Tibial nerve (tissue), 4 donors: ENCODE measurements at regions not wholly inside any gene's neighbourhood (a gene's known extent, or its start where the extent isn't known, plus 50 kb on each side); places are given as distances from the start of the nearest gene placed in this dataset.
"Not testable (repeated sequence)": the region's sequence is repeated elsewhere in the genome, so short reads cannot be mapped to it uniquely, and the experiment has no call there.

Experiments used
- DNase-seq, 2 donors: peaks; one replicate each; pipeline ENCODE4 v3.0.0-alpha.2; 2019; ENCODE audit warnings: low spot score in 2 of 2
- H3K27ac ChIP-seq, 4 donors: fragments of 200-600 bp; sonication (generic) in 3 of 4; one replicate each; pipeline ENCODE4 v1.5.1; 2017 to 2019; ENCODE audit warnings: mild to moderate bottlenecking in 1 of 4
- H3K27me3 ChIP-seq, 2 donors: fragments of 200-600 bp; sonication (generic) in 1 of 2; one replicate each; pipeline versions ENCODE4 v1.5.1 to v1.6.0; 2017 to 2019
- H3K36me3 ChIP-seq, 3 donors: fragments of 200-600 bp; sonication (generic); one replicate each; pipeline ENCODE4 v1.5.1; 2018 to 2019
- H3K4me1 ChIP-seq, 4 donors: fragments of 200-600 bp; sonication (generic) in 3 of 4; one replicate each; pipeline ENCODE4 v1.5.1; 2017 to 2019
- H3K4me3 ChIP-seq, 4 donors: fragments of 200-600 bp; sonication (generic) in 3 of 4; one replicate each; pipeline ENCODE4 v1.5.1; 2017 to 2019; ENCODE audit warnings: mild to moderate bottlenecking in 1 of 4, moderate library complexity in 1 of 4
- H3K9me3 ChIP-seq, 4 donors: fragments of 200-600 bp; sonication (generic) in 3 of 4; one replicate each; pipeline ENCODE4 v1.5.1; 2017 to 2019
- CTCF ChIP-seq, 5 experiments: fragments of 200-600 bp in 3 of 5; fragments of 450-650 bp in 2 of 5; sonication (generic) in 3 of 5; IDR thresholded peaks; one replicate each; pipeline ENCODE4 v1.5.1; 2016 to 2019; ENCODE audit warnings: antibody characterized with exemption in 5 of 5, mild to moderate bottlenecking in 3 of 5, moderate library complexity in 2 of 5
- EP300 ChIP-seq, 2 donors: sonication (generic); formaldehyde crosslinking; IDR thresholded peaks; one replicate each; pipeline ENCODE4 v1.6.1; 2017; ENCODE audit warnings: antibody characterized with exemption in 2 of 2, mild to moderate bottlenecking in 1 of 2
- POLR2A ChIP-seq, 2 donors: fragments of 450-650 bp; IDR thresholded peaks; one replicate each; pipeline ENCODE4 v1.6.1; 2017; ENCODE audit warnings: antibody characterized with exemption in 2 of 2, mild to moderate bottlenecking in 2 of 2, moderate library complexity in 2 of 2
- WGBS, 2 donors: methylation state at CpG; one replicate each; pipeline ENCODE4 v1.1.5; 2018; 5-methylcytosine and 5-hydroxymethylcytosine counted together

GRCh38 chr9:108775901-108776306 is 79.9 kb downstream of the ACTL7B start:
- Histone ChIP-seq H3K9me3 (no peaks in the 10 kb centered on the region), H3K4me3 (no peak overlapping the region), H3K27ac (peak overlapping the region in 3 of 4 donors; percentile 46 to 86 (median 84)), H3K4me1 (peaks cover 0 to 52% (median 18%) of the 10 kb centered on the region in 4 donors), H3K36me3 (no peaks in the 10 kb centered on the region), H3K27me3 (no peaks in the 10 kb centered on the region)
- peak in 1 of 2 donors; percentile 17 for DNase-seq
- no peak for TF ChIP-seq CTCF (IDR thresholded peaks at IDR 0.05)
- no peak for TF ChIP-seq POLR2A (IDR thresholded peaks at IDR 0.05)
- peak in 1 of 2 donors; percentile 59 for TF ChIP-seq EP300 (IDR thresholded peaks at IDR 0.05)

GRCh38 chr9:108774088-108774487 is 81.7 kb downstream of the ACTL7B start:
- H3K4me3 ChIP-seq, H3K9me3 ChIP-seq, H3K27me3 ChIP-seq, DNase-seq, H3K36me3 ChIP-seq: not testable (repeated sequence)
- H3K4me1 ChIP-seq: peaks cover 0 to 39% (median 13%) of the 10 kb centered on the region in 4 donors
- peak overlapping the region in 2 of 4 donors; percentile 84 to 86 for H3K27ac ChIP-seq
- 93 to 95% methylated on average over 7 of the region's 7 CpGs for WGBS, 2 donors

GRCh38 chr9:108772301-108772894 is 83.4 kb downstream of the ACTL7B start:
- 43 to 47% methylated on average over 6 of the region's 6 CpGs for WGBS, 2 donors
- Histone ChIP-seq H3K9me3 (peaks cover 0 to 5% (median 0%) of the 10 kb centered on the region in 4 donors), H3K27ac (no peak overlapping the region), H3K4me3 (no peak overlapping the region), H3K36me3 (no peaks in the 10 kb centered on the region), H3K27me3 (no peaks in the 10 kb centered on the region), H3K4me1 (peaks cover 0 to 29% (median 10%) of the 10 kb centered on the region in 4 donors)
- no peak for DNase-seq
- TF ChIP-seq POLR2A (IDR thresholded peaks at IDR 0.05): no peak
- no peak for TF ChIP-seq CTCF (IDR thresholded peaks at IDR 0.05)
- TF ChIP-seq EP300 (IDR thresholded peaks at IDR 0.05): no peak

- peaks cover 0 to 5% (median 0%) of the 10 kb centered on the region in 4 donors for H3K9me3 ChIP-seq
- no peaks in the 10 kb centered on the region for H3K4me1 ChIP-seq
- WGBS, 2 donors: 82 to 83% methylated on average over 5 of the region's 5 CpGs
- no peak for DNase-seq
- H3K27me3 ChIP-seq: no peaks in the 10 kb centered on the region
- TF ChIP-seq CTCF (IDR thresholded peaks at IDR 0.05): no peak
- TF ChIP-seq POLR2A (IDR thresholded peaks at IDR 0.05): no peak
- no peak for TF ChIP-seq EP300 (IDR thresholded peaks at IDR 0.05)
- H3K4me3 ChIP-seq: no peak overlapping the region
- H3K36me3 ChIP-seq: no peaks in the 10 kb centered on the region
- no peak overlapping the region for H3K27ac ChIP-seq
These were observed 87.0 kb downstream of the ACTL7B start for GRCh38 chr9:108768744-108769143.

- Histone ChIP-seq H3K4me3 (no peak overlapping the region), H3K9me3 (peaks cover 0 to 5% (median 0%) of the 10 kb centered on the region in 4 donors), H3K27ac (no peak overlapping the region), H3K27me3 (no peaks in the 10 kb centered on the region), H3K36me3 (no peaks in the 10 kb centered on the region), H3K4me1 (peaks cover 0 to under 1% (median 0%) of the 10 kb centered on the region in 4 donors)
- no peak for DNase-seq
- WGBS, 2 donors: 78 to 88% methylated on average over 3 of the region's 3 CpGs
- no peak for TF ChIP-seq EP300 (IDR thresholded peaks at IDR 0.05)
- no peak for TF ChIP-seq POLR2A (IDR thresholded peaks at IDR 0.05)
- TF ChIP-seq CTCF (IDR thresholded peaks at IDR 0.05): no peak
These were observed 89.1 kb downstream of the ACTL7B start for GRCh38 chr9:108766626-108767161.
